Mucosa of descending colon (tissue), 3 donors: ENCODE measurements at regions not wholly inside any gene's neighbourhood (a gene's known extent, or its start where the extent isn't known, plus 50 kb on each side); places are given as distances from the start of the nearest gene placed in this dataset.

Experiments
- ATAC-seq: fragments of 200-7000 bp; cut with Tn5 transposase; one replicate; pipeline ENCODE4 v1.9.1; 2020; ENCODE audit warnings: mild to moderate bottlenecking, moderate library complexity
- DNase-seq, 3 donors: peaks; one replicate each; pipeline ENCODE4 v3.0.0-alpha.2; 2020
- H3K36me3 ChIP-seq: fragments of 200-600 bp; one replicate; pipeline ENCODE4 v1.8.0; 2021; ENCODE audit warnings: low read depth, mild to moderate bottlenecking
- H3K4me1 ChIP-seq: fragments of 200-600 bp; one replicate; pipeline ENCODE4 v1.8.0; 2021; ENCODE audit warnings: low read depth, mild to moderate bottlenecking
- H3K4me3 ChIP-seq: fragments of 200-600 bp; one replicate; pipeline ENCODE4 v1.8.0; 2021; ENCODE audit warnings: mild to moderate bottlenecking
- H3K9me3 ChIP-seq: fragments of 200-600 bp; one replicate; pipeline ENCODE4 v1.8.0; 2021; ENCODE audit warnings: mild to moderate bottlenecking
- CTCF ChIP-seq: fragments of 200-600 bp; IDR thresholded peaks from one replicate; pipeline ENCODE4 v1.8.0; 2022; ENCODE audit warnings: antibody characterized with exemption, mild to moderate bottlenecking
- intact Hi-C, 2 donors: fragments of 100-400 bp; cut with DNase I in 1 of 2; cut with micrococcal nuclease in 1 of 2; formaldehyde crosslinking; loops; one replicate each; pipeline versions ENCODE4 v1.11.0 to v1.11.1; 2022; cut with DNase I, micrococcal nuclease
- donor health status: DM: no; HTN: no; CAD: no; lungs with moderate emphysema.
- donor health status: DM: no; HTN: no; CAD: no.
- donor health status: DM: no; HTN: yes; CAD: no.

- no peaks in the 10 kb centered on the region for H3K9me3 ChIP-seq
- ATAC-seq (no peak), DNase-seq (no peak)
- intact Hi-C loops = no loop called here
- H3K4me3 ChIP-seq = no peak overlapping the region
- H3K36me3 ChIP-seq = no peaks in the 10 kb centered on the region
- no peaks in the 10 kb centered on the region for H3K4me1 ChIP-seq
- TF ChIP-seq CTCF = no peak
Measured at GRCh38 chr13:50721672-50721992, 121.9 kb downstream of the DLEU7 start.

DNA sequence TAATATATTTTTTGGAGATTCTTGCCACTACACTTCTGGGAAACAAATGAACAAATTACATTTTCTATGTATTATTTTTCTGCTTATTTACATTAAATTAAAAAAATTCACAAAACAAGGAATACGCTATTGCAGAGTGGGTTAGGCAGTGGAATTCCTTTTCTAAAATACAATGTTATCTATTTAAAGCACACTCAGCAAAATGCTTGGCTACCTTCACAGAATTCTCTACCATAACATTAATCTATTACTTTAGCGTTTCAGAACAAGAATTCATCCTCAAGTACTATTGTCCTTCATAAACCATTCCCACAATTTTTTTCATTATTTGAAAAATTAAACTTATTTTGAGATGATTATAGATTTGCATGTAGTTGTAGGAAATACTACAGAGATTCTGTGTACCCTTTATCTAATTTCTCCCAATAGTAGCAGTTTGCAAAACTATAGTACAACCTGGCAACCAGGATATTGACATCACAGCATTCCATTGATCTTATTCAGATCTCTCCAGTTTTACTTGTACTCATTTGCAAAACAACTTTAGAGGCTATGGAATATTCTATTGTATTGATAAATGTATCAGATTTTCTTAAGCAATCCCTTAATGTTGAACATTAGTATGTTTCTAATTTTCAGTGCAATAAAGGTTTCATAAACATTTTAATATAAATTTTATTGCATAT is 120.9 kb downstream of the DLEU7 start:
- H3K4me3 ChIP-seq = no peak overlapping the region
- intact Hi-C loops = no loop called here
- no peaks in the 10 kb centered on the region for H3K9me3 ChIP-seq
- H3K36me3 ChIP-seq = no peaks in the 10 kb centered on the region
- DNase-seq (no peak), ATAC-seq (no peak)
- no peak for TF ChIP-seq CTCF
- no peaks in the 10 kb centered on the region for H3K4me1 ChIP-seq

DNA sequence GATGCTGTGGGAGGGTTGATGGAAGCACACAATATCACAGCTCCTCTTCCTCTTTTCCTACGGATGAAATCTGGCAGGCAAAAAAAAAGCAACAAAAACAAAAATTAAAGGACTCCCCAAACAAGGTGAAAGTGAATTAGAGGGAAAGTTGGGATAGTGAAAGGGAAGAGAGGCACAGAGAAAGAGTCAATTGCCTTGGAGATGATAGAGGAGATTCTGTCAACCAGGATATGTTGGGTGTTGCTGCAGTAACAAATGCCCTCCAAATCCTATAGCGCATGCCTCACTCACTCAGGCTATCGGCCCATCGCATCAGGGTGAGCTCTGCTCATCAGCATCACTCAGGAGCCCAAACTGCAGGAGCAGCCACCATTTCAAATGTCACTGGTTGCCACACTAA is 119.1 kb downstream of the DLEU7 start:
- no peaks in the 10 kb centered on the region for H3K4me1 ChIP-seq
- intact Hi-C loops = no loop called here
- no peak for ATAC-seq
- no peak overlapping the region for H3K4me3 ChIP-seq
- no peaks in the 10 kb centered on the region for H3K36me3 ChIP-seq
- DNase-seq = no peak
- H3K9me3 ChIP-seq = peaks cover 3% of the 10 kb centered on the region
- TF ChIP-seq CTCF = no peak

DNA sequence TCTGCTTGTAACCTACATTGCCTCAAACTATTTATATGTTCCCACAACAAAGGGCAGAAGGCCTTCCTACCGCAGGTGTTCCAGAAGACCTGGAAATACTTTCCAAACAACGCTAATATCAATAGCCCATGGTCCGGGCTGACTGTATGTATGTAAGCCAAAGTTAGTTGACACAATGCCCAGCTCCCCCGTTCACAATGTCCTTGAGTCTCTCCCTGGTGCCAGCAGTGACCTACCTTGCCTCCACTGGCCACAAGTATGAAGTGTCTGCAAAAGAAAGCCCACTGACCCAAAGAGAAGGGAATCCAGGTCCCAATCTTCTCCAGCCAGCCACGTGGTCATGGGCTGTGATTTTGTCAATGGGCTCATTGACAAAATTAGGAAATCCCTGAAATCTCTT is 118.6 kb downstream of the DLEU7 start:
- TF ChIP-seq CTCF = no peak
- Histone ChIP-seq H3K4me3 (no peak overlapping the region), H3K9me3 (peaks cover 3% of the 10 kb centered on the region), H3K36me3 (no peaks in the 10 kb centered on the region), H3K4me1 (no peaks in the 10 kb centered on the region)
- DNase-seq = no peak
- intact Hi-C loops = no loop called here
- ATAC-seq = no peak

DNA sequence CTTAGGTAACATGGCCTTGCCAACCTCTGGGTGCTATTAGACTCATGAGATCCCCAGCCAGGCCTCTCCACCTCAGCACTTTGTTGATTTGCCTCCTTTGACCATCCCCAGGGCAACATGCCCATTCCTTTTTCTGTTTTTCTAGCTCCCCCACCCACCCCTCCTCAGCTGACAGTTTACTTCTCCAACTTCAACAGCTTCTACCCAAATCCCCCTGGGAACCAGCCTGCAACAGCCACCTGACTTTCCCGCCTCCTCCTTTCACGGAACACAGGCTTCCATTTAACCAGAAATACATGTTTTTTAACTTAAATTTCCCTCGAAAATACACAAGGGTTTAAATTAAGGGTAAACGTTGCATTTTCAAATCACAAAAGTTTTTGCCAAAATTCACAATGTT is 117.3 kb downstream of the DLEU7 start:
- Histone ChIP-seq H3K9me3 (peaks cover 3% of the 10 kb centered on the region), H3K4me3 (no peak overlapping the region), H3K36me3 (no peaks in the 10 kb centered on the region), H3K4me1 (no peaks in the 10 kb centered on the region)
- no peak for DNase-seq
- intact Hi-C loops = no loop called here
- no peak for TF ChIP-seq CTCF
- no peak for ATAC-seq

DNA sequence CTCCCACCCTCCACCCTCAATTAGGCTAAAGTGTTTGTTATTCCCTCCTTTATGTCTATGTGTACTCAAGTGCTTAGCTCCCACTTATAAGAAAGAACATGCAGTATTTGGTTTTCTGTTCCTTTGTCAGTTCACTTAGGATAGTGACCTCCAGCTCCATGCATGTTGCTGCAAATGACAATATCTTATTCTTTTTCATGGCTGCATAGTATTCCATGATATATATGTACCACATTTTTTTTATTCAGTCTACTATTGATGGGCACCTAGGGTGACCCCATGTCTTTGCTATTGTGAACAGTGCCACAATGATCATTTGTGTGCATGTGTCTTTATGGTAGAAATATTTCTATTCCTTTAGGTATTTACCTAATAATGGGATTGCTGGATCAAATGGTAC is 114.3 kb downstream of the DLEU7 start:
- Histone ChIP-seq H3K4me3 (no peak overlapping the region), H3K9me3 (peaks cover 3% of the 10 kb centered on the region), H3K4me1 (no peaks in the 10 kb centered on the region), H3K36me3 (no peaks in the 10 kb centered on the region)
- no peak for TF ChIP-seq CTCF
- ATAC-seq = no peak
- no peak for DNase-seq
- intact Hi-C loops = no loop called here
